Erythroblast (primary cell): ENCODE measurements at regions not wholly inside any gene's neighbourhood (a gene's known extent, or its start where the extent isn't known, plus 50 kb on each side); places are given as distances from the start of the nearest gene placed in this dataset.

Source experiments
- GATA1 ChIP-seq: IDR thresholded peaks from 2 replicates; pipeline ENCODE4 v1.6.1; 2011; ENCODE audit warnings: low read depth, mild to moderate bottlenecking, control low read depth, low read length, moderate library complexity
- POLR2A ChIP-seq: IDR thresholded peaks from 2 replicates; pipeline ENCODE4 v1.6.1; 2011; ENCODE audit warnings: mild to moderate bottlenecking, low read length

DNA sequence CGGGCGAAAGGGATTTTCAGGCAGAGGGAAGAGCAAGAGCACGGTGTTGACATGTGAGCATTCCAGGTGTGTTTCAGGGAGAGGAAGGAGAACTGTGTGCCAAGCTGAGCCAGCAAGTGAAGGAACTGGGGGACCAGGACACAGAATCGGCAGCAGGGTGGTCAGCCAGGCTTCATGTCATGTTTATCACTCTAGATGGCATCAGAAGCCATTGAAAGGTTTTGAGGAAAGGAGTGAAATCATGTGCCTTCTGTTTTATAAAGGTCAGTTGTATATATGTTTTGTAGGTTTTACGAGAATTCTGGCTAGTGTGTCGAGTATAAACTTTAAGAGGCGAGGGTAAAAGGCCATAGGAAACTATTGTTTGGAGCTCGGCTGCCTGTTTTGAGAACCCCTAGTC, 682.3 kb downstream of the TRIML1 start:
- TF ChIP-seq POLR2A (no peak), GATA1 (no peak)
